Right lobe of liver (tissue), 6 donors: ENCODE measurements at regions not wholly inside any gene's neighbourhood (a gene's known extent, or its start where the extent isn't known, plus 50 kb on each side); places are given as distances from the start of the nearest gene placed in this dataset.
A peak's percentile ranks its signal among the peaks of the same experiment; 100 is the strongest.

Source experiments
- ATAC-seq, 4 donors: fragments of 200-7000 bp; cut with Tn5 transposase; one replicate each; pipeline ENCODE4 v1.9.1; 2020; ENCODE audit warnings: mild to moderate bottlenecking in 4 of 4, moderate library complexity in 4 of 4
- DNase-seq, 3 donors: peaks; one replicate each; pipeline ENCODE4 v3.0.0-alpha.2; 2020
- H3K27ac ChIP-seq, 3 donors: fragments of 200-600 bp; one replicate each; pipeline ENCODE4 v1.8.0; 2022
- H3K27me3 ChIP-seq, 2 donors: fragments of 200-600 bp; one replicate each; pipeline ENCODE4 v1.8.0; 2022
- H3K36me3 ChIP-seq, 4 donors: fragments of 200-600 bp; sonication (generic) in 1 of 4; one replicate each; pipeline versions ENCODE4 v1.5.1 to v1.8.0; 2017 to 2022; ENCODE audit warnings: control low read depth in 1 of 4
- H3K4me1 ChIP-seq, 4 donors: fragments of 200-600 bp; sonication (generic) in 1 of 4; one replicate each; pipeline versions ENCODE4 v1.5.1 to v1.8.0; 2017 to 2022; ENCODE audit warnings: control low read depth in 1 of 4
- H3K4me3 ChIP-seq, 3 donors: fragments of 200-600 bp; one replicate each; pipeline ENCODE4 v1.8.0; 2022
- H3K9me3 ChIP-seq, 4 donors: fragments of 200-600 bp; sonication (generic) in 1 of 4; one replicate each; pipeline versions ENCODE4 v1.5.1 to v1.8.0; 2017 to 2022; ENCODE audit warnings: control low read depth in 1 of 4
- POLR2A ChIP-seq: fragments of 450-650 bp; IDR thresholded peaks from one replicate; pipeline ENCODE4 v1.6.1; 2017; ENCODE audit warnings: antibody characterized with exemption, mild to moderate bottlenecking
- WGBS: methylation state at CpG from one replicate; pipeline ENCODE4 v1.1.6; 2018; ENCODE audit warnings: low coverage, low lambda C conversion rate; ENCODE audit not compliant: insufficient coverage; ENCODE audit errors: missing lambda C conversion rate; 5-methylcytosine and 5-hydroxymethylcytosine counted together
- intact Hi-C, 2 donors: fragments of 100-400 bp; cut with DNase I; formaldehyde crosslinking; loops; one replicate each; pipeline versions ENCODE4 v1.11.2 to v1.14.1; 2022
- TF ChIP-seq, protein P1 (sequence below), 4 donors: fragments of 200-600 bp in 3 of 4; fragments of 450-650 bp in 1 of 4; IDR thresholded peaks; one replicate each; pipeline versions ENCODE4 v1.5.1 to v1.8.0; 2016 to 2022; ENCODE audit warnings: antibody characterized with exemption in 4 of 4, mild to moderate bottlenecking in 2 of 4
- donor health status: DM: no; HTN: yes; CAD: no.
- donor health status: DM: no; HTN: no; CAD: no.
- donor health status: DM: no; HTN: no; CAD: no.
- donor health status: DM: no; HTN: yes; CAD: no.
- donor health status: DM: no; HTN: yes; CAD: no.

DNA sequence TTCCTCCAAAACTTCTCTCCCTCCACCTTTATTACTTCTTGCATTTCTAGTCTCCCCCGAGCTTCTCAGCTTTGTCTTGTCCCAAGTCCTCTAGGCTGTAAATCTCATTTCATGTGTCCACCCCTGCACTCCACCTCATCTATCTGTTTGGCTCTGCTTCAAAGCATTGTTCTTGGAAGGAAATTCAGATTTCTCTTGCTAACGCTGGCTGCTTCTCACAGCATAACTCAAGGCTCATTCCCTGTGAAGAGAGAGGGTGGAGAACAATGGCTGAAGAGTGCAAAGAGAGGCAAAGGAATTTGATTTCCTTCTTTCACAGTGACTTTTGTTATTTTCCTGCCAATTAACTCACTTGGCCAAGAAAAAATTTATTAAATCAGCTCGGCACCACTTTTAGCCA, 476.5 kb downstream of the TMEM114 start:
- H3K9me3 ChIP-seq = no peaks in the 10 kb centered on the region
- 49% methylated on average over 3 of the region's 3 CpGs for WGBS
- ATAC-seq (peak in 2 of 4 donors; percentile 16 to 49), DNase-seq (no peak)
- TF ChIP-seq, protein P1, sequence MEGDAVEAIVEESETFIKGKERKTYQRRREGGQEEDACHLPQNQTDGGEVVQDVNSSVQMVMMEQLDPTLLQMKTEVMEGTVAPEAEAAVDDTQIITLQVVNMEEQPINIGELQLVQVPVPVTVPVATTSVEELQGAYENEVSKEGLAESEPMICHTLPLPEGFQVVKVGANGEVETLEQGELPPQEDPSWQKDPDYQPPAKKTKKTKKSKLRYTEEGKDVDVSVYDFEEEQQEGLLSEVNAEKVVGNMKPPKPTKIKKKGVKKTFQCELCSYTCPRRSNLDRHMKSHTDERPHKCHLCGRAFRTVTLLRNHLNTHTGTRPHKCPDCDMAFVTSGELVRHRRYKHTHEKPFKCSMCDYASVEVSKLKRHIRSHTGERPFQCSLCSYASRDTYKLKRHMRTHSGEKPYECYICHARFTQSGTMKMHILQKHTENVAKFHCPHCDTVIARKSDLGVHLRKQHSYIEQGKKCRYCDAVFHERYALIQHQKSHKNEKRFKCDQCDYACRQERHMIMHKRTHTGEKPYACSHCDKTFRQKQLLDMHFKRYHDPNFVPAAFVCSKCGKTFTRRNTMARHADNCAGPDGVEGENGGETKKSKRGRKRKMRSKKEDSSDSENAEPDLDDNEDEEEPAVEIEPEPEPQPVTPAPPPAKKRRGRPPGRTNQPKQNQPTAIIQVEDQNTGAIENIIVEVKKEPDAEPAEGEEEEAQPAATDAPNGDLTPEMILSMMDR (IDR thresholded peaks at IDR 0.05) = no peak
- TF ChIP-seq POLR2A = no peak
- H3K27me3 ChIP-seq = no peaks in the 10 kb centered on the region
- H3K4me1 ChIP-seq = no peaks in the 10 kb centered on the region
- intact Hi-C loops = no loop called here
- no peak overlapping the region for H3K27ac ChIP-seq
- H3K4me3 ChIP-seq = no peak overlapping the region
- H3K36me3 ChIP-seq = no peaks in the 10 kb centered on the region

- ATAC-seq (no peak), DNase-seq (no peak)
- no peak for TF ChIP-seq POLR2A
- TF ChIP-seq, protein P1 (IDR thresholded peaks at IDR 0.05) = no peak
- H3K4me1 ChIP-seq = no peaks in the 10 kb centered on the region
- intact Hi-C loops = no loop called here
- no peaks in the 10 kb centered on the region for H3K9me3 ChIP-seq
- no peaks in the 10 kb centered on the region for H3K36me3 ChIP-seq
- H3K27me3 ChIP-seq = no peaks in the 10 kb centered on the region
- no peak overlapping the region for H3K4me3 ChIP-seq
- 72% methylated on average over 3 of the region's 6 CpGs for WGBS
- no peak overlapping the region for H3K27ac ChIP-seq
Measured at GRCh38 chr16:8110572-8111514, 479.5 kb downstream of the TMEM114 start.

- Histone ChIP-seq H3K4me1 (no peaks in the 10 kb centered on the region), H3K36me3 (no peaks in the 10 kb centered on the region), H3K9me3 (no peaks in the 10 kb centered on the region), H3K27ac (no peak overlapping the region), H3K27me3 (no peaks in the 10 kb centered on the region), H3K4me3 (no peak overlapping the region)
- intact Hi-C loops = no loop called here
- DNase-seq (no peak), ATAC-seq (no peak)
- no peak for TF ChIP-seq POLR2A
- TF ChIP-seq, protein P1 (IDR thresholded peaks at IDR 0.05) = no peak
- WGBS = 49% methylated on average over 11 of the region's 18 CpGs
Measured at GRCh38 chr16:8109510-8110369, 480.6 kb downstream of the TMEM114 start.

- H3K27ac ChIP-seq = no peak overlapping the region
- H3K36me3 ChIP-seq = no peaks in the 10 kb centered on the region
- H3K4me1 ChIP-seq = no peaks in the 10 kb centered on the region
- no peak overlapping the region for H3K4me3 ChIP-seq
- 84% methylated on average over 14 of the region's 15 CpGs for WGBS
- ATAC-seq = no peak
- H3K9me3 ChIP-seq = no peaks in the 10 kb centered on the region
- no peak for TF ChIP-seq POLR2A
- TF ChIP-seq, protein P1 (IDR thresholded peaks at IDR 0.05) = no peak
- no peaks in the 10 kb centered on the region for H3K27me3 ChIP-seq
- intact Hi-C loops = no loop called here
- DNase-seq = no peak
Measured at GRCh38 chr16:8108991-8109509, 481.3 kb downstream of the TMEM114 start.
